ENCODE measurements at regions not wholly inside any gene's neighbourhood (a gene's known extent, or its start where the extent isn't known, plus 50 kb on each side); places are given as distances from the start of the nearest gene placed in this dataset.
"Not testable (repeated sequence)": the region's sequence is repeated elsewhere in the genome, so short reads cannot be mapped to it uniquely, and the experiment has no call there.

DNA sequence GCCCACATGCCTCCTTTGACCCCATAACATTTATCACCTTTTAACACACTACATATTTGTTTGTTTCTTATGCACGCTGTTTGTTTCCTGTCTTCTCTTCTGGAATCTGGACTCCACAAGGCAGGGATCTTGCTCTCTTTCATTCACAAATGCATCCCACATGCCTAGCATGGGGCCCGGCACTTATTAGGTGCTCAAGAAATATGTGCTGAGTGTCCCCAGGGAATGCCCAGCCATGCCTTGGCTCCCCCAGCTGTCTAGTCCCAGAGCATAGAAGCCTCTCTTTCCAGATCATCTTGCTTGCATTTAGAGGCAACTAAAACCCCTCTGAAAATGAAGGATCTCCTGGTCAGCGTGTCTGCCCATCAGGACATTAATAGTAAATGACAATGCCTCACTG lies 283.7 kb downstream of the CBLN1 start:
- no peak for DNase-seq (ENCODE audit: low spot score)

DNA sequence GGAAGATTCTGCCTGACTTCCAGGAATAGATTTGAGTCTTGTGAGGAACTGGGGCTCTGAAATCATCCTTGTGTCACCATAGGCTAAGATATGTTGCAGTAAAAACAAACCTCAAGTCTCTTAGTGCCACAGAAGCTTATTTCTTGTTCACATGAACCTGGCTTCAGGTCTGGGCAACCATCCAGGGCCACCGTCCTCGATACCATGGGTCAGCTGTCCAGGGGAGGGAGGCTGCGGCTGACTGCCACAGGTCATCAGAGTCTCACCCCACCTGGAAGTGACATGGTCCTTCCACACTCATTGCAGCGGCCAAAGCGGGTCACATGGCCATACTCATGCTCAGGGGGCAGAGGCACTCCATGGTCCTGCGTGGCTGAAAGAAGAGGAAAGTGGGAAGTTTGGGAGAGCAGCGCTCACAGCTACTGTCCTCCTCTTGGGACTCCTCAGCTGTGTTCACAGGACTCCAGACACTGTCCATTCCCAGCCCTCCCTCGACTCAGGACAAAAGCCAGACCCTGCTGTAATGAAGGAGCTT lies 284.5 kb downstream of the CBLN1 start:
- no peak for DNase-seq (ENCODE audit: low spot score)

DNA sequence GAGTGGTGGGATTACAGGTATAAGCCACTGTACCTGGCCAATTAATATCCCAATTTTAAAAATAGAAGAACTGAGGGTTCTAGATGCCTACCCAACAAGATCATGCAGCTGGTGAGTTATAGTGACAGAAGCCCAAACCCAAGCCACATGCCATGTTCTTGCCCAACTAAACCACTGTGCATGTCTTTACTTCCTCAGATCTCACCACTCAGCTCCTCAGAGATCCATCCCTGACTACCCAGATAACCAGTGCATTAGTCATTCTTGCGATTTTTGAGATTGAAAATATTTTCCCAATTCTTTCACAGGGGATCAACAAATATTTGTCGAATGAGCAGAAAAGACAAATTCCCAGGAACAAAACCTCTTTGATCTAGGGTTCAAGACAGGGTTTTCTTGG lies 303.1 kb downstream of the CBLN1 start:
- DNase-seq (ENCODE audit: low spot score) = no peak

DNA sequence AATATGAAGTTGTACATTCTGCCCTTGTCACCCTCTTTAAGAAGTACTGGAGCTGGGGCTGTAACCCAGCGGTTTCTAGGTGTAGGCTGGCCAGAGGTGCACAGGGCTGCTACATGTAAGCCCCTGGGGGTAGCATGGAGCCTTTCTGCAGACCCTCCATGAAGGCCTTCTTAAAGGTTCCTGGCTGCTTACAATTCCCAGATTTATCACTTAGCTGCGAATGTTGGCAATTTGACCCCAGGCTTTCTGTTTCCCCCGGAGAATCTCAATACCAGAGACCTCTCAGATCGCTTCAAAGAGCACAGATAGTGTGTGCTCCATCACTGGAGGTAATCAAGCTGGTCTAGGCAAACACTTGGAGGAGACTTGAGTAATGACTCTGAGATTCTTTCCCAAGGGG lies 309.4 kb downstream of the CBLN1 start:
- no peak for DNase-seq (ENCODE audit: low spot score)

DNA sequence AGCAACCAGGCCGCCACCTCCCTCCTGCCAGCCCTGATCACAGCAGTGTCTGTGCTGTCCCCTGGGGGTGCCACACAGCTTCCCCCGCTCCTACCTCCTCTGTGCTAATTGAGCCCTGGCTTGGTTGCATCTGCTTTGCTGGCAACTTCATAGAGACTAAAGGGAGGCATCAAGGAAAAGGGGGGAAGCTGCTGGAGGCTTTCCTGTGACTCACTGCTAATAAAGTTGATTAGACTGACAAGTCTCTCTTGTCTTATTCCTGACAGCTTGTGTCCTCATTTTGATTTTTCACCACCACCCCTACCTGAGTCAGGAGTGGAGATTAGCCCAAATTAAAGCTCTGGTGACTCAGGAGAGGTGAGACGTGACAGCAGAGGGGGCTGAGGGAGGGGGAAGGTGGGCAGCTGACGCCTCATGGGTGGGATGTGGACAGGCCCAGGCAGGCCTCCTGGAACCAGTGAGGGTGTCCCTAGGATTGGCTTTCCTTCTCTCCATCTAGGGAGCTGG lies 310.0 kb downstream of the CBLN1 start:
- no peak for DNase-seq (ENCODE audit: low spot score)

DNA sequence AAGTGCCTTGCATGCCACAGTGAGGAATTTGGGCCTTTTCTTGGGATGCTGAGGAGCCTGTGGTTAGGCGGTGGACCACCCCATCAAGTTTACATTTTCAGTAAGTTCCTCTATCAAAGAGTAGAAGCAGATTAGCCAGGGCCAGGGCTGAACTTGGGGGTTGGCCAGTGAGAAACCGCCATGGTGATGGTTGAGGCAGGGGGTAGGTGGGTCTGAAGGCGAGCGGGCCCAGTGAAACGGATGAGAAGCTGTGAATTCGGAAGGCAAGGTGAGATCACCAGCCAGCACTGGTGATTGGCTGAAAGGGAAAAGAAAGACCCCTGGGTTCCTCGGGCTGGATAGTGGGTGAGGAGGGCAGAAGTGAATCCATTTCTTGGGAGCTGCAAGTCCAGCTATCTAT lies 311.4 kb downstream of the CBLN1 start:
- no peak for DNase-seq (ENCODE audit: low spot score)

DNA sequence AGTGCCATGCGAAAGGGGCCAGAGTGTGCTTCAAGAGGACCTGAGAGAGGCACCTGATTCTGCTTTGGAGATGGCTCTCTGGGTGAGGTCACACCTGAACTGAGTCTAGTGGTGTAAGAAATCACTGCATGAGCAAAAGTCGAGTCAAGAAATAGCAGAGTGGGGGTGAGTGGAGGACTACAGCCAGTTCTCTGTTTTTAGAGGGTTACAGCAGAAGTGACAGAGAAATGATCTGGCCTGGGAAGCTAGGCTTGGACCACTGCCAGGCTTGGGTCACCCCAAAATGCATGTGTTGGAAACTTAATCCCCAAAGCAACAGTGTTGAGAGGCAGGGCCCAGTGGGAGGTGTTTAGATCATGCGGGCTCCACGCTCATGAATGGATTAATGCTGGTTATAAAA lies 312.0 kb downstream of the CBLN1 start:
- DNase-seq (ENCODE audit: low spot score) = no peak

DNA sequence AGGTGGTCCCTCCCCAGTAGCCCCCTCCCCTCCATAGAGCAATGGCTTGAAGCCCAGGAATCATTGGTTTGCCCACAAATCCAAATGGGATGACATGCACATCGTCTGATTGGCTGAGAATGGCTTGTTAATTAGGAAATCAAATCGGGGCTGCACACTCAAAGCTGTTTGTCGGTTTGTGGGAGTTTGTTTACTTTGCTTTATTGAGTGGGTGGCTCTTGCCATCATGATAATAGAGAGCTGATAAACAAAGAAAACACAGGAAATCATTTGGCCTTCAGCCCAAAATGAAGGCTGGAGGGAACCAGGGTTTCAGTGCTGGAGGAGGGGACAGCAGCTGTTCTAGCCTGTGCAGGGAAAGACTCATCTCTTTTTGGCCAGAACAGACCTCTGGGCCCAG lies 316.3 kb downstream of the CBLN1 start:
- no peak for DNase-seq (ENCODE audit: low spot score)

DNA sequence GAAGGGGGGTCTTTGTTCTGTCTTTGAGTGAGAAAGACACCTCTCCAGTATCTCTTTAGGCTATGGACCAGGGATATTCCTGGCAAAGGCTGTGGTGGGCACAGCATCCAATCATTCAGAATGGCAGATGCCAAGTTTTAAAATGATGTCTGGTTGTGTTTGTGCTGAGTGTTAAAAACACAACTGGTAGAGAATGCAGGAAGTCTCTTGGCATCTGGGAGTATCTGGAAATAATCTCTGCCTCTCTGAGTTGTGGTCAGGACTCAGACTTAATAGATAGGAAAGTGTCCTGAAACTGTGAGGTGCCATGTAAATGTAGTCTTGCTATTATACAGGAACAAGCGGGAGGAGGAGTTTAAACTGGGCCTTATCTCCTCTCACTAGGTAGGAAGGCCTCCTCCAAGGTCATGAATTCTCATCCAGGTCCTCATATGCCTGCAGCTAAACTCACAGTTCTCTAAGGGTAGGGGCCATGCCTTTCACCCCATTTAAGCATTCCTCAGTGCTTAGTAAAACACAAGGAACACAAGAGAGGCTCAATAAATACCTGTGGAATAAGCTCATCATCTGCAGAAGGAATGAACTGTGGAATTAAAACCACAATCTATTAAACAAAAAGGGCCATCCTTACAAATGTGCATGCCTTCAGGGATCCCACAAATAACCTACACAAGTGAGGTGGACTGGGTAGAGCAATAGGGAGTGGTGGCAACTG lies 317.6 kb downstream of the CBLN1 start:
- no peak for DNase-seq (ENCODE audit: low spot score)

DNA sequence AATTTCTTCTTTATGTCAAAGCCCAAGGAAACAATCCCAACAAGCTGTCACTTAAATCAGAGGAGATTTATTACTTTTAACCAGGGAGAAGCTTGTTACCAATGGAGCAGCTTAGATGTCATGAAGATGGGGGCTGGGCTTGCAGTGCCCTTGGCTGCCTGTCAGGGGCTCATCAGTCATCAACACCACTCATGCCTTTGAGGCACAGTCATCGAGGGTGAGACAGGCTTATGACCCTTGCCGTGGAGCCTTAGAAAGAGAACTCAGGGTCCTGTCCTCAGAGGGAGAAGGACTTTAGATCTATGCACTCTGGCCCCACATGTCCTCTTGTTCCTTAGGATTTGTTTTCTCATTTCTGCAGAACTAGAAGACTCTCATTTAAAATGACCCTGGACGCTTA lies 318.3 kb downstream of the CBLN1 start:
- no peak for DNase-seq (ENCODE audit: low spot score)

DNA sequence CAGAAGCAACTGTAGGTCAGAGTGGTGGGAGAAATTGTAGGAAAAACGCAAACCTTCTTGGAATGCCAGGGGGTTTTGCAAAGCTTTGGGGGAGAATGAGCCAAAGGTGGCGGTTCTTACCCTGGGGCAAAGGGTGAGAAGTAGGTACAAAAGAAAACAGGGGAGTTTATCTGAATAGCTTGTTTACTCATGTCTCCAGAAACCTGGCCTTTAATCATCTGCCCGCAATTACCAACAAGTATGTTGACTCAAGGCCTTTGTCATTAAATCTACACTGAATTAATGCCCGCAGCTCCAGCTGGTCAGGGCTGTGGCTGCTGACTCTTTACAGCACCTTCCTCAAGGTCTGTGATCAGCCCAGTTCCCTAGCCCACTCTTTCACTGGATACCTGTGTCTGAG lies 320.1 kb downstream of the CBLN1 start:
- no peak for DNase-seq (ENCODE audit: low spot score)

DNA sequence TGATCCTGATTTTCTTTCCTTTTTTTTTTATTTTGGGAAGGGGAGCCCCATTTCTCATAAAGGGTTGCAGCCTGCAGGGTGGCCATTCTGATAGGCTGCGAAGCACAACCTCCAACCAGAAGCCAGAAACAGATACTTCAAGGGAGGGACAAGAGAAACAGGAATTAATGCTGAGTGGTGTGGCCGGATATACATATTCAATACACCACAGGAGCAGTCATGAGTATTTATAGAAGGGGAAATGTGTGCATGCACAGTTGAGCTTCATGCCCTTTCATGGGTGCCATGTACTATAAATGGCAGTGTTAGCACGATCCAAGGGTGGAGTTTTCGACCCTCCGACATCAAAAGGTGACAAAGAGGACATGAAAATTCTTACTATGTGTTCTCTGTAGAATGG lies 320.8 kb downstream of the CBLN1 start:
- DNase-seq (ENCODE audit: low spot score) = no peak

DNA sequence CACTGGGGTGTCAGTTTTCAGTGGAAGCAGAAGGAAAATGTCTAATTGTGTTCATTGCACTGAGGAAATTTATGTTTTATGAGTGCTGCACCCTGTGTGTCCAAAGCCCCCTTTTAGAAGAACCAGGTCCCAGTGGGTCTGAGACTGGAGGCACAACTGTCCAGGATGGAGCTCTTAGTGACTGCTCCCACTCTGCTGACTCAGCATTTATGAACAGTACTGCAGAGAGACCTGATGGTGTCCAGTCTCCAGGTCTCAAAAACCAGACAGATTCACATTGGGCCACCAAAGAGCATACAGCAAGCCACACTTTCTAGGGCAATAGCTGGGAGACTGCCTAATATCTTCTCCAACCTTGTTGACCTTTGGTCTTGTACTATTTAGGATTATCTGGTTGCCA lies 321.9 kb downstream of the CBLN1 start:
- DNase-seq (ENCODE audit: low spot score) = no peak

DNA sequence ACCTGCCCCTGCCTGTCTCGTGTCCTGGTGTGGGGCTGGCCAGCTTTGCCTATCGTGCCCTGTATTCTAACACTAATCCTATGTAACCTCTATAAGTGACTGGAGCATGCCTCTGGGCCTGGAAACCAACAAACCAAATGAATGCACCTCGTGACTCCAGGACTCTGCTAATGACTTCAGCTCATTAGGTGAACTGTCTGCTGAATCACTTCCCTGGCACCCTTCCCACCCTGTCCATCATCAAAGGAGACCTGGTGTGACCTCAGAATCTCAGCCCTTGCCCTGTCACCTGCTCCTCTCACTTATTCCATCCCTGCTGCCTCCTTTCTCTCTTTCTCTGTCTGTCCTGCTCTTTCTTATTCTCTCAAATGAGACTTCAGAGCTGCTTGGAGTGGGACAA lies 322.4 kb downstream of the CBLN1 start:
- DNase-seq (ENCODE audit: low spot score) = no peak

DNA sequence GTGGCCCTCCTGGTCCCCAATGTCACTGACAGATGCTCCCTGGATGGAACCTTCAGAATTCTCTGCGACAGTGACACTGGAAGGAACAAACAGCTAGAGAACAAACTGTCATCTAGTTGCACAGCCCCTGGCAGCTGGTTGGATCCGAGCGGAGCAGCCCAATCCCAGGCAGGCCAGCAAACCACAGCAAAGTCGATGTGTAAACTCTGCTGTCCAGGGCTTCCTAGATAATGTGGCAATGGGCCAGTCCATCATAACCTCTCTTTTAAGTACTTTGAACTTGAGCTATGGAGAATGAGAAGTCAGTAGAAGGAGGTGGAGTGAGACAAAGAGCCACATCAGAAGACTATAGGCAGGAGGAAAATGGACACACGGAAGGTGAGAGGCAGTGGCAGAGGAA lies 323.0 kb downstream of the CBLN1 start:
- no peak for DNase-seq (ENCODE audit: low spot score)

DNA sequence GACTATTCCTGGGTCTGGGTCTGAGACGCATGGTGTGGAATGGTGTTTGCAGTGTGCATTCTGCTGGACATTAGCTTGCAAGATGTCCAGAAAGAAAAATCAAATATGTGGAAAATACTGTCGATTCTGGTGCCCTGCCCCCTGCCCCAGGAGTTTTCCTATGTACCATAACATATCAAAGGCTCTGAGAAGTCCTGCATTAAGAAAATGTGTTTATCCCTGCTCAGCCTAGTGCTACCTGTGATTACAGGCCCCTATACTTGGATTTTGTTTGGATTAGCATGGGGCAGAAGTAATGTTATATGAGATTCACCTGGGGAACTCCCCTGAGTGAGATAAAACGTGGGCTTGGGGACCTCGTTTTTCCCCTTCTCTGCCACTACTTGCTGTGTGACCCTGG lies 325.0 kb downstream of the CBLN1 start:
- no peak for DNase-seq (ENCODE audit: low spot score)

DNA sequence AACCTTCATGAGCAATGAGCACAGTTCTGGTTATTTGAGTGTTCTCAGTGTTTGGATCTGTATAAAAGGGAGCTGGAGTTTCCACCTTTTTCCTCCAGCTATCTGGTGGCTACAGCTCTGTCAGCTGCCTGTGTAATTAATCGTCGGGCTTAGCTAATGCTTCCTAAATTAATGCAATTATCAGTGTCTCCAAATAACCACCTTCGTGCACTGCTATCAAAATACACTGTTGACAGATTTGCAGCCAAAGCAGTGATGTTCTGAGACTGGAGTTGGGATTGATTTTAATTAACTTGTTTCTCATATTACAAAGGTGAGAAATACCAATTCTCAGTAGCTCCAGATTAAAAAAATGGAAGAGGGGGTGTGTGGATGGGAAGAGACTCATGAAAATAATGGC lies 325.8 kb downstream of the CBLN1 start:
- DNase-seq (ENCODE audit: low spot score) = no peak

DNA sequence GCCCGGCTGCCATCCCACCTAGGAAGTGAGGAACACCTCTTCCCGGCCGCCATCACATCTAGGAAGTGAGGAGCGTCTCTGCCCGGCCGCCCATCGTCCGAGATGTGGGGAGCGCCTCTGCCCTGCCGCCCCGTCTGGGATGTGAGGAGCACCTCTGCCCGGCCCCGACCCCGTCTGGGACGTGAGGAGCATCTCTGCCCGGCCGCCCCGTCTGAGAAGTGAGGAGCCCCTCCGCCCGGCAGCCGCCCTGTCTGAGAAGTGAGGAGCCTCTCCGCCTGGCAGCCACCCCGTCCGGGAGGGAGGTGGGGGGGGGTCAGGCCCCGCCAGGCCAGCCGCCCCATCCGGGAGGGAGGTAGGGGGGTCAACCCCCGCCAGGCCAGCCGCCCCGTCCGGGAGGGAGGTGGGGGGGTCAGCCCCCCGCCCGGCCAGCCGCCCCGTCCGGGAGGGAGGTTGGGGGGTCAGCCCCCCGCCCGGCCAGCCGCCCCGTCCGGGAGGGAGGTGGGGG lies 330.0 kb downstream of the CBLN1 start:
- DNase-seq (ENCODE audit: low spot score) = not testable (repeated sequence)

DNA sequence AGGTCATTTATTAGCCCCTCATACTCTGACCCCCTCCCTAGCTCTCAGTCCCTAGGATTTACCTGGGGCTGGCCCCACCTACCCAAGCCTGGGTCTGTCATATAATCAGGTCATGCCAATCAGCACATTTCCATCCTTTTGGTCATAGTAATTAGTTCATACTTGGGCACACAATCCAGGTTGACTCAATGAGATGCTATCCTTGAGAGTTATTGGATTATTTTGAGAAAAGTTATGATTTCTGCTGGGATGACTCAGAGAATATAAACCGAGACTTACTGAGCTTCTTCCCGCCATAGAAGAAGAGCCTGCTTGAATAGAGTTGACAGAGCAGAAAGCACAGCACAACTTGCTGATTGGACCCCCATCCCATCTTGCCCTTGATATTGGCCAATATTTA lies 331.5 kb downstream of the CBLN1 start:
- no peak for DNase-seq (ENCODE audit: low spot score)

DNA sequence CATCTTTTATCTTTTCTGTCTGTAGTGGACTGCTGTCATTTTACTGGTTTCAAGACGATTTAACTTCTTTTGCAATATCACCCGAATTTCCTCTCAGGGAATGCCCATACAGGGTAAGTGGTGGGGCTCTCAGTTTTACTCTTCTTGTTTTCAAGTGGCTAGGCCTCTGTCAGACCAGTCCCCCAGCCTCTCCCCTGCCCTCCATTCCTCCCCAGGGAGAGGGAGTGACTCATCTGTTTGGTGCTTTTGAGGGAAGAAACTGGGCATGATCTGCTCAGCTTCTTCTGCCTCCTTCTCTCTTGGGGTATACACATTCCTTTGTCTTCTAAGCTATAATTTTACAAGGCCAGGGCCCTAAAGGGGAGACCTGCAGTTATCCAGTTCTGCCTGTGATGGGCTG lies 332.0 kb downstream of the CBLN1 start:
- DNase-seq (ENCODE audit: low spot score) = no peak

DNA sequence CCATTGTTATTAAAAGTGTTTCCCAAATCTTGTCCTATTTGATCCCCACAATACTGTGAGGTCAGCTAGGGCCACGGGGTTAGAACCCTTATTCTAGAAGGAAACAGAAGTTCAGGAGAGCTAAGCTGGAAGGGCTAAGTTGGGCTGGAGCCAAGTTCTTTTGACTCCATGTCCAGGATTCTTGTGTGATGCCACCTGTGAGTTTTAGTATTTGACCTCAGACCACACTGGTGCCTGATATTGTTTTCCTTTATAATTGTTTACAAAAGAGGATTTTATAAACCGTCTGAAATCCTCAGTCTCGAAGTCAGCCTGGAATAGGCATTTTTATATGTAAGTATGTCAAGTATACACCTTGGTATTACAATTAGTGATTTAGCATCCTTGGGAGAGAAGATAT lies 332.7 kb downstream of the CBLN1 start:
- no peak for DNase-seq (ENCODE audit: low spot score)

DNA sequence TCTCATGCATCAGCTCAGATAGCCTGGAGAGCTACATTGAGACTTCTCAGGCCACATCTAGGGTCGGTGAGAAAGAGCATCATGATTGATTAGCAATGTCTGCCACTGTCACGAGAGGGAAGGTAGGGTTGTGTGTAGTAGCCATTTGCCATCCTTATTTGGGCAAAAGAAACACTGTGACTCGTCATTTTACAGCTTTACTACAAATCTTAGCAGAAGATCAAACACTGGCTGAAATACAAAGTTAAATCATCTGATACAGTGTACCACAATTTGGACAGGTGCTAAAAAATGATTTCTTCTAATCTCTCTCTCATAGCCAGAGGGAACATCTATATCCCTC lies 334.3 kb downstream of the CBLN1 start:
- DNase-seq (ENCODE audit: low spot score) = no peak

DNA sequence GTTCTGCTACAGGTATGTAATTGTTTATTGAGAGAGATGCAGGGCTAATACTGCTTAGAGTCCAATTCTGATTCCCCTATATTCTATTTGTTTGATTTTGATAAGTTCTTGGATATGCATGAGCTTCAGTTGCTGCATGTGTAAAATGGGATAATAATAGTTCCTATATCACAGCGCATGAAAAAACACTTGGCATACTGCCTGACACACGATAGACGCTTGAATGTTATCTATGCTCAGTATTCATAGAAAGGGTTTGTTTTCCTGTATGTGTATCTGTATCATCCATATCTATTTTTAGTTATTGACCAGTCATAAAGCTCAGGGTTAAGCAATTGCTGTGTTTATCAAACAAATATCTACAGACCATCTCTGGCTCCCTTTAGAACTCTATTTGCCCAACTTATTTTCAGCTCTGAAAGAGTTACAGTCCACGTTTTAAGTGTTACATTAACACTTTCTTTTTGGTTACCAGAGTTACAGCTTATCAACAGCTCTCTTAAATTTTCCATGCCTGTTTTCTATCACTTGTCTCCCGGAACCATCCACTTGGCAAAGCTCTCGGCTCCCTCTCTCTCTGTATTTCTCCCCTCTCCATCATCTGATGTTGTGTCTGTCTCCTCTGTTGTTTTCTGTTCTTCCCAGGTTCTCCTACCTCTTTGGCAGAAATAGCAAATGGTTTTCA lies 334.8 kb downstream of the CBLN1 start:
- no peak for DNase-seq (ENCODE audit: low spot score)

DNA sequence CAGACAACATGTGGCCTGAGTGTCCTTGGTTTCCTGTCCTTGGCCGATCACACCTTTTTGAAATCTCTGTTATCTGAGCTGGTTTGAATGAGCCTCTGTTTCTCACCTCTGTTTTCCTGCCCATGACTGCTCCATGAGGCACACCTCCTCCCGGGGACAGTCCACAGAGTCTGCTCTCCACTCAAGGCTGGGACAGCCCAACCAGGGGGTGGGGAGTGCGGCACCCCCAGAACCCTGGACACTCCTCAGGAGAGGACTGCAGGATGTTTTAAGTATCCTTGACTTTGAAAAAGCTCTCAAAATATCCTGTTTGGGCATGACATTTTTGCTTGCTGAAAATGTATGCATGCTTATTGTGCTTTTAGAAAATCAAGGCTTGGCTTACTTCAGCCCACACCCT lies 333.0 kb upstream of the N4BP1 start:
- DNase-seq (ENCODE audit: low spot score) = no peak

Data from hematopoietic multipotent progenitor cell treated with erythropoietin and hydrocortisone succinate and interleukin-3 and kit ligand, for 15 days (in vitro differentiated cells).